ENCODE measurements at regions not wholly inside any gene's neighbourhood (a gene's known extent, or its start where the extent isn't known, plus 50 kb on each side); places are given as distances from the start of the nearest gene placed in this dataset.

- TF ChIP-seq CTCF (IDR thresholded peaks at IDR 0.05) (no peak), EP300 (IDR thresholded peaks at IDR 0.05) (no peak)
Measured at GRCh38 chr6:21489826-21490225, 103.7 kb upstream of the SOX4 start.
